ENCODE measurements at regions not wholly inside any gene's neighbourhood (a gene's known extent, or its start where the extent isn't known, plus 50 kb on each side); places are given as distances from the start of the nearest gene placed in this dataset.
"Not testable (repeated sequence)": the region's sequence is repeated elsewhere in the genome, so short reads cannot be mapped to it uniquely, and the experiment has no call there.

- Mint-ChIP-seq H3K4me3 (no peak overlapping the region), H3K36me3 (peaks cover 2% of the 10 kb centered on the region), H3K27me3 (ENCODE audit: low read depth) (peaks cover 3% of the 10 kb centered on the region), H3K27ac (no peak overlapping the region), H3K9me3 (peaks cover 5% of the 10 kb centered on the region), H3K4me1 (no peaks in the 10 kb centered on the region)
- no peak for TF ChIP-seq CTCF (IDR thresholded peaks at IDR 0.05; ENCODE audit: unreplicated experiment)
- no peak for DNase-seq (ENCODE audit: low spot score in 2 of 2, unreplicated experiment in 2 of 2)
Measured at GRCh38 chr21:31592516-31592915, 67.0 kb upstream of the SOD1 start.

GRCh38 chr21:31589820-31590219, 69.7 kb upstream of the SOD1 start:
- H3K27ac Mint-ChIP-seq = no peak overlapping the region
- no peak for TF ChIP-seq CTCF (IDR thresholded peaks at IDR 0.05; ENCODE audit: unreplicated experiment)
- H3K27me3 Mint-ChIP-seq (ENCODE audit: low read depth) = no peaks in the 10 kb centered on the region
- H3K4me1 Mint-ChIP-seq = no peaks in the 10 kb centered on the region
- H3K36me3 Mint-ChIP-seq = no peaks in the 10 kb centered on the region
- DNase-seq (ENCODE audit: low spot score in 2 of 2, unreplicated experiment in 2 of 2) = no peak
- H3K9me3 Mint-ChIP-seq = no peaks in the 10 kb centered on the region
- no peak overlapping the region for H3K4me3 Mint-ChIP-seq

- H3K27ac Mint-ChIP-seq = no peak overlapping the region
- DNase-seq (ENCODE audit: low spot score in 2 of 2, unreplicated experiment in 2 of 2) = no peak
- H3K27me3 Mint-ChIP-seq (ENCODE audit: low read depth) = no peaks in the 10 kb centered on the region
- TF ChIP-seq CTCF (IDR thresholded peaks at IDR 0.05; ENCODE audit: unreplicated experiment) = no peak
- no peaks in the 10 kb centered on the region for H3K4me1 Mint-ChIP-seq
- no peaks in the 10 kb centered on the region for H3K9me3 Mint-ChIP-seq
- H3K4me3 Mint-ChIP-seq = no peak overlapping the region
- H3K36me3 Mint-ChIP-seq = no peaks in the 10 kb centered on the region
Measured at GRCh38 chr21:31586118-31586517, 73.4 kb upstream of the SOD1 start.

- not testable (repeated sequence) for H3K27me3 Mint-ChIP-seq (ENCODE audit: low read depth); H3K9me3 Mint-ChIP-seq; H3K27ac Mint-ChIP-seq; H3K4me1 Mint-ChIP-seq; H3K36me3 Mint-ChIP-seq; DNase-seq (ENCODE audit: low spot score in 2 of 2, unreplicated experiment in 2 of 2); H3K4me3 Mint-ChIP-seq
Measured at GRCh38 chr21:31583937-31584336, 75.6 kb upstream of the SOD1 start.

- Mint-ChIP-seq H3K27ac (no peak overlapping the region), H3K36me3 (no peaks in the 10 kb centered on the region), H3K9me3 (no peaks in the 10 kb centered on the region), H3K4me3 (no peak overlapping the region), H3K4me1 (no peaks in the 10 kb centered on the region), H3K27me3 (ENCODE audit: low read depth) (peaks cover 2% of the 10 kb centered on the region)
- no peak for DNase-seq (ENCODE audit: low spot score in 2 of 2, unreplicated experiment in 2 of 2)
- no peak for TF ChIP-seq CTCF (IDR thresholded peaks at IDR 0.05; ENCODE audit: unreplicated experiment)
Measured at GRCh38 chr21:31583498-31583897, 76.0 kb upstream of the SOD1 start.

GRCh38 chr21:31580866-31581276, 78.6 kb upstream of the SOD1 start:
- no peaks in the 10 kb centered on the region for H3K4me1 Mint-ChIP-seq
- TF ChIP-seq CTCF (IDR thresholded peaks at IDR 0.05; ENCODE audit: unreplicated experiment) = peak; percentile 86
- no peaks in the 10 kb centered on the region for H3K36me3 Mint-ChIP-seq
- no peak overlapping the region for H3K4me3 Mint-ChIP-seq
- peaks cover 2% of the 10 kb centered on the region for H3K27me3 Mint-ChIP-seq (ENCODE audit: low read depth)
- H3K27ac Mint-ChIP-seq = no peak overlapping the region
- no peaks in the 10 kb centered on the region for H3K9me3 Mint-ChIP-seq
- peak; percentile 56 to 79 for DNase-seq (ENCODE audit: low spot score in 2 of 2, unreplicated experiment in 2 of 2)
